GM18951 (cell line): ENCODE measurements at regions not wholly inside any gene's neighbourhood (a gene's known extent, or its start where the extent isn't known, plus 50 kb on each side); places are given as distances from the start of the nearest gene placed in this dataset.

Experiments used
- POLR2A ChIP-seq: IDR thresholded peaks from 4 replicates; pipeline ENCODE4 v1.6.1; 2011; ENCODE audit warnings: mild to moderate bottlenecking; ENCODE audit not compliant: insufficient read length, insufficient read depth; ENCODE audit errors: extremely low read depth
- in situ Hi-C: fragments of 300-500 bp; cut with MboI; formaldehyde crosslinking; loops from one replicate; pipeline ENCODE4 v1.12.0; 2022; ENCODE audit warnings: low sequenced_read_pairs, mixed read lengths, inconsistent platforms; ENCODE audit not compliant: unreplicated experiment

DNA sequence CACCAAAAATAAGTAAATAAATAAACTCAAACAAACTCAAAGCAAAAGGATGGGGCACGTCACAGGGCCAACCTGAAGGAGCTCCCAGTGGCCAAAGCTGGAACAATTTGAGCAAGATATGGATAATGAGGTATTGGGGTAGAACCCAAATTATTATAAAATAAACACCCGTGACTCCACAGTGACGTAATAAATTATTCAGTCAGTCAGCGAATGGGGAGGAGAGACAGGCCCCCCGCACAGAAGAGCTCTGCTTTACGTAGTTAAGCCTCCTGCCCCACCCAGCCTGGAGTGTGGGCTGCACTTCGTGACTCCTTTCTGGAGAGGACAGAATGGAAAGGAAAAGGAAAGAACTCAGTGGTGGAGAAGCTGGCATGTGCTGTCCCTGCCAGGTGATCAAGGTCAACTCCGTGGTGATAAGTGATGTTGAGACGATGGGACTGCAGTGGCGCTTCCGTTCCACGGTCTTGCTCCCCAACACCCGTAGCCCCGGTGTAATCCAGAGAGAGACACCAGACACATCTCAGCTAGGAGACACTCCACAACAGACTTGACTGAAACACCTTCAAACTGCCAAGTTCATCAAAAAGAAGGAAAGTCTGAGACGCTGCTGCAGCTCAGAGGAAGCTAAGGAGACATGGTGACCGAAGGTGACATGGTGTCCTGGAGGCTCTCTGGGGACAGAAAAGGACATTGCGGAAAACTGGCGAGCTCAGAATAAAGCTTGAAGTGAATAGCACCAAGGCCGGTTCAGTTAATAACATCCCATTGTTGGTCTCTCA is 83.3 kb upstream of the COL5A1 start:
- in situ Hi-C loops, result no loop called here
- TF ChIP-seq POLR2A, result no peak

DNA sequence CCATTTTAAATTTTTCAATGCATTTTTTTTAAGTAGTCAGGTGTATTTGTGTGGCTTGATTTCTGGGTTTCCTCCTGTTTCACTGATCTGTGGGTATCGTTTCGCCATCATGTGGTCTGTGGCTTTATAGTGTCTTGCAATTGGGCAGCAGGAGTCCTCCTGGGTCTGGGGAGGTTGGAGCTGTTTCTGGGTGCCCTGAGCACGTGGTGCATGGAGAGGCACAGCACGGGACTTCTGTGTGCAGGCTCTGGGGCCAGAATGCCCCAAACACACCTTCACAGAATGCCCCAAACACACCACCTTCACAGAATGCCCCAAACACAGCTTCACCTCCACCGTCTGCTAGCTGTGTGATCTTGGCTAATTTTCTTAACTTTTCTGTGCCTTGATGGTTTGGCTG is 82.6 kb upstream of the COL5A1 start:
- in situ Hi-C loops, result no loop called here
- TF ChIP-seq POLR2A, result no peak

DNA sequence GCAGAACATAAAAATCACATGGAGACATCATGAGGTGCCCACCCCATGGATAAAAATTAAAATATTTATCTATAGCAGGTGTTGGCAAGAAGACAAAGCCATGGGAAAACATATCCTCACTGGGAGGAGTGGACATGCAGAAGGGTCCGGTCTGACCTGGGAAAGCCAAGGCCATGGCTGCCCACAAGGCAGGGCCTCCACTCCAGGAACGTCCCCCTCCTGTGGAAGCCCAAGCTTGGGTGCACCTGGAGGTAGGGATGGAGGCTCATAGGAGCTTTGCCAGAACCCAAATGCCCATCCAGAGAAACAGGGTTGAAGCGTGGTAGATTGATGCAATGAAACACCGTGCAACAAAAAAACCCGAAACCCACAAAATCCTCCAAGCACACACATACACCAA is 81.4 kb upstream of the COL5A1 start:
- TF ChIP-seq POLR2A, result no peak
- in situ Hi-C loops, result no loop called here

DNA sequence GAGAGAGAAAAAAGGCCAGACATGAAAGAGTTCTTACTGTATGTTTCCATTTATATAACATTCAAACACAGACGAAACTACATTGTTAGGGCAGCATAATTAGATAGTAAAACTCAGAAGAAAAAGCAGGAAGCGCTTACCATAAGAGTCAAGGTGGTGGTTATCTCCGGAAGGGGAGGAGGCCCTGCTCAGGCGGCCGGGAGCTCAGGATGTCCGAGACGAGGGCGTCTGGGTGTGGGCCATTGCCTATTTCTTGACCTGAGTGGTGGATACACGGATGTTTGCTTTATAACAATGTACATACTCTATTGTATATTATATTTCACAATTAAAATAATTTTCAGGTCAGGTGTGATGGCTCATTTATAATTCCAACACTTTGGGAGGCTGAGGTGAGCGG is 80.9 kb upstream of the COL5A1 start:
- in situ Hi-C loops, result no loop called here
- TF ChIP-seq POLR2A, result no peak

DNA sequence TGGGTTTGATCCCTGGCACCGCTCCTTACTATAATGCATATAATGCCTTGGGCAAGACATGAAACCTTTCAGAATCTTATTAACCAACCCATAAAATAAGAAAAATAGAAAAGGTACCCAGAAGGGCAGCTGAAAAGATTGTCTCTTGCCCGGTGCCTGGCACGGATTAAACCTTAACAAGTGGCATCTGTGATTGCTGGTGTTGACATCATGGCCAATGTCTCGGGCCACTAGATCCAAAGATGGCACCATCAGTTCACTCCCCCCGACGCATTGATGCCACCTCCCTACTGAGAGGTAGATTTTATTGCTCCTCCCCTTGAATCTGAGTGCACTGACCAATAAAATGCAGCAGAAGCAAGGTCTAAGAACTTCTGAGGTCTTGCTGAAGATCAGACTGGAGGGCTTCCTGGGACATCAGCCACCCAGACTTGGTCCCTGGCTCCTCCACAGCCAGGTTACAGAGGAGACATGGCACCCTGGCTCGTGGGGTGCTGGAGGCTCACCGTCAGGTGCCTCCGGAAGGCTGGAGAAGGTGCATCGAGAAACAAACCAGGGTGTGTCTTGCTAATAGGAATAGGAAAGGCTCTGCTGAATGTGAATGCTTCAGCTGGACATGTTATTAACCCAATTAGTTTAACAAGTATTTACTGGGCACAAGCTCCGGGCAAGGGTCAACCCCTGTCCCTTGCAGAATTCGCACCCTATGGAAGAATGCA is 80.0 kb upstream of the COL5A1 start:
- in situ Hi-C loops, result no loop called here

DNA sequence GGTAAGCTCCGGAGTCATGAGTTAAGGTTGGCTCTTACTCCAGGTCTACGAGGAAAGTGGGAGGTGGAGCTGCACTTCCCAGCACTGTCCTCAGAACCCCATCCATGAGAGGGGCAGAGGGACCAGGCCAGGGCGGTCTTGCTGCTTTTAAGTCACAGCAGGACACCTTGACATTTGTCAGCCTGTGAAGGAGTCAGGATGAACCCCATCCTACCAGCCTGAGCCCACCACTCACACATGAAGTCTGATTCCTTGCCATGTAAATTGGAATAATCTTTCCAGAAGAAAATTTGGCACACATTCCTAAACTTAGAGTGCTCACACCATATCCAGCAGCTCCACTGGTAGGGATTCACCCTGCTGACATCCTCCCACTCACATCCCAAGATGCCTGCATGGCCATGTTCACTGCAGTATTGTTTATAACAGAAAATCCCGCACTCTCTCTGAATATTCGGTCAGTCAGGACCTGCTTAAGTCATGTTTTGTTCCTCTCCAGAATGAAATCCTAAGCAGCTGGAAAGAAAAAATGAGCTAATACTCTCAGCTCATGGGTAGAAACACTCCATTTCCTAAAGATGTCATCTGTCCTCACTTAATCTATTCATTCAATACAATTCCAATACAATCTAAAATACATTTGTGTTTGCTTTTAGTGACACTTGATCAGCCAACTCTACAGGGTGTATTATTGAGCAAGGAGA is 79.3 kb upstream of the COL5A1 start:
- in situ Hi-C loops, result no loop called here
- TF ChIP-seq POLR2A, result no peak

More for the DNA sequence above, 80.0 kb upstream of the COL5A1 start:
- TF ChIP-seq POLR2A, result no peak

DNA sequence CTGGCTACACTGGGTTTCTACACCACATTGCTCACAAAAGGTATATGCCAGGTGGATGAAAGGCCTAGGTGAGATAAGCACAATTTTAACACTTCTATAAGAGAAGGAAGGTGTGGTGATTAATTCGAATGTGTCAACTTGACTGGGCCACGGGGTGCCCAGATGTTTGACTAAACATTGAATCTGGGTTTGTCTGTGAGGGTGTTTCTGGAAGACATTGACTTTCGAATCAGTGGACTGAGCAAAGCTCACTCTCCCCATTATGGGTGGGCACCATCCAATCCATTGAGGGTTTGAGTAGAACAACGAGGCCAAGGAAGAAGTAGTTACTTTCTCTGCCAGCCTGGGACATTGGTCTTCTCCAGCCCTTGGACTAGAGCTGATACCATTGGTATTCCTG is 78.2 kb upstream of the COL5A1 start:
- TF ChIP-seq POLR2A, result no peak

DNA sequence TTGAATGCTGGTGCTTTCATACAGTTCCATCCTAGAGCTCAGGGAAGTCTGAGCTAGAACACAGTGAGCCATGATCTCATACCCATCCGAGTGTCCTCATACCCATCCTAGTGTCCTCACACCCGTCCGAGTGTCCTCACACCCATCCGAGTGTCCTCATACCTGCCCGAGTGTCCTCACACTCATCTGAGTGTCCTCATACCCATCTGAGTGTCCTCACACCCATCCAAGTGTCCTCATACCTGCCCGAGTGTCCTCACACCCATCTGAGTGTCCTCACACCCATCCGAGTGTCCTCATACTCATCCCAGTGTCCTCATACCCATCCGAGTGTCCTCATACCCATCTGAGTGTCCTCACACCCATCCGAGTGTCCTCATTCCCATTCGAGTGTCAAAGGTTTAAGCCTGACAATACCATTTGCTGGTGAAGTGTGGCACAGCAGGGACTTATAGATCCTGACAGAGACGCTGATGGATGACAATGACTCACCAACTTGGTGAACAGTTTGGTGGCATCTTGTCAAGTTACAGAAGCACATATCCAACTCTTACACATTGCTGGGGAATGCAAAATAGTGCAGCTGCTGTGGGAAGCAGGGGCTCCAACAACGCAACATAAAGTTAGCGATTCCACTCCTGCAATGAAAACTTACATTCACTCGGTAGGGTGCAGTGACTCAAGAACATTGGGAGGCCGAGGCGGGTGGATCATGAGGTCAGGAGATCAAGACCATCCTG is 77.0 kb upstream of the COL5A1 start:
- TF ChIP-seq POLR2A, result no peak
- in situ Hi-C loops, result no loop called here

More for the DNA sequence above, 78.2 kb upstream of the COL5A1 start:
- in situ Hi-C loops, result no loop called here

DNA sequence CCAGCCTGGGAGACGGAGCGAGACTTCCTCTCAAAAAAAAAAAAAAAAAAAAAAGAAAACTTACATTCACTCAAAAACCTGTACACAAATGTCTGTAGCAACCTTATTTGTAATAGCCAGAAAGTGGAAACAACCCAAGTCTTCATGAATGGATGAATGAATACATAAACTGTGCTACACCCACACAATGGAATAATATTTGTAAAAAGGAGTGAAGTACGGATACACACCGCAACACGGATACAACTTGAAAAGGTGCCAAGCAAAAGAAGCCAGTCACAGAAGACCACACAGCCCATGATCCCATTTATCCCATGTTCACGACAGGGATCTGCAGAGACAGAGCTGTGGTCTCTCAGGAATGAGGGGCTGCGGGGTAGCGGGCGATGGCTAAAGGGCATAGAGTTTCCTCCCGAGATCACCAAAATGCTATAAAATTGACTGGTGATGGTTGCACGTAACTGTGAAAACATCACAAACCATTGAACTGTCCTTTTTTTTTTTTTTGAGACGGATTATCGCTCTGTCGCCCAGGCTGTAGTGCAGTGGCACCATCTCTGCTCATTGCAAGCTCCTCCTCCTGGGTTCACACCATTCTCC is 76.2 kb upstream of the COL5A1 start:
- no peak for TF ChIP-seq POLR2A
- in situ Hi-C loops, result no loop called here

DNA sequence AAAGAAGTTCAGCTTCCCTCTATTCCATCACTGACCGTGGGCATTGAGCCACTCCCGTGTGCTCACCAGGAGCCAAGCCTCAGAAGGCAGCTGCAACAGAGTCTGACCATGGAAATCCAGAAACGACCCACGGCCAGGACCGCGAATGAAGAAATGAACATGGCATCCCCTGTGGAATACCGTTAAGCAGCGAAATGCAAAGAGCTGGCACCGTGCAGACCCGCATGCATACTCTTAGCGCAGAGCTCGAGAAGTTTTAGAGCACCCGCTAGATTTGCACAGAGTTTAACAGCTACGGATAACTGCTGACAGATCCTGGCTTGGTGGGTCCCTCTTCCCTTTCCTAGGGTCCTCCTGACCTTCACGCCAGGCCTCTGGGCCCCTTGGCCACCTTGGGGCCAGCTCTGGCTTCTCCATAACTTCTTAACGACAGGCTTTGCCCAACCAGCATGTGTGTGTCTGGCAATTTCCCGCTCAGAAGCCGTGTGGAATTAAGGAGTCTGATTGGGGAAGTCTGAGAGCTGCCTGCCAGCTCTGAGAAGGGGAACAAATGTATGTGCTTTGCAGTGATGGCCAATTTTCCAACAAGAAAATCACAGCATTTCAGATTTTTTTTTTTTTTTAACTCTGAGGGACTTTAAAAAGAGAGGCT is 75.3 kb upstream of the COL5A1 start:
- no peak for TF ChIP-seq POLR2A
- in situ Hi-C loops, result no loop called here

DNA sequence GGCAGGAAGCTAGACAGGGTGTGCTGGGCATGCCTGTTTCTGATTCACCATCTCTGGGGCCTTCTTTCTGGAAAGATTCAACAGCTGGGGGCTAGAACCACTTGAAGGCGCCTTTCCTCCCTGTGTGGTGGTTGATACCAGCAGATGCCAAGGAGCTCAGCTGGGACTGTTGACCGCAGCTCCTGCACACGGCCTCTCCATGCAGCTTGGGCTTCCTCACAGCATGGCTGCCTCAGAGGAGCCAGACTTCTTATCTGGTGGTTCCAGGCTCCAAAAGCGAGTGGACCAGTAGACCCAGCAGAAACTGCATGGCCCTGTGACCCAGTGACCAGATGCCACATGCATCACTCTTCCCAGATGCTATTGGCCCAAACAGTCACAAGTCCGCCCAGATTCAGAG is 74.7 kb upstream of the COL5A1 start:
- in situ Hi-C loops, result no loop called here
- TF ChIP-seq POLR2A, result no peak

DNA sequence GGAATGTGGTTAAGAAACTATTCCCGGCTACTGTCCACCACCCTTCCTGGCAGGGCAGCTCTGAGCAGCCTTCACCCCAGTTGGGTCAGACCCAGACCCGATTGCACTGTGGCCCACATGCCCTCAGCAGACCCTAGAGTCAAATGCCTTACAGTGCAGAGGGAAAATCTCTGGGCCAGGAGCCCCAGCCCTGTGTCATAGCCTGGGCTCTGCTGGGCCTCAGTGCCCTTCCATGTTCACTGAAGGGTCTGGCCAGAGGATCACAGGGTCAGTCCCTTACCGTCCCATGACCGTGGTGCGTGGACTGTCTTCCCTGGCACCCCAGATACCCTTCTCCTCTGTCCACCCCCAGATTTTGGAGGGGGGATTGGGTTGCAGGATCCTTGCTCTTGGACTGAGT is 73.5 kb upstream of the COL5A1 start:
- no peak for TF ChIP-seq POLR2A
- in situ Hi-C loops, result no loop called here
